Neuronal stem cell (in vitro differentiated cells): ENCODE measurements at regions not wholly inside any gene's neighbourhood (a gene's known extent, or its start where the extent isn't known, plus 50 kb on each side); places are given as distances from the start of the nearest gene placed in this dataset.

ENCODE experiments used
- DNase-seq: peaks from one replicate; pipeline ENCODE4 v3.0.0-alpha.2; 2013; ENCODE audit warnings: low spot score
- H2AFZ ChIP-seq: one replicate; pipeline ENCODE4 v1.6.1; 2013; ENCODE audit warnings: mild to moderate bottlenecking, low read length, inconsistent platforms
- H2AK5ac ChIP-seq: 2 replicates; pipeline ENCODE4 v1.6.1; 2013; ENCODE audit warnings: low read depth, mild to moderate bottlenecking, inconsistent platforms, low read length, moderate library complexity, mixed read lengths
- H2BK120ac ChIP-seq: 2 replicates; pipeline ENCODE4 v1.6.1; 2013; ENCODE audit warnings: low read depth, mild to moderate bottlenecking, inconsistent platforms, low read length, moderate library complexity, mixed read lengths
- H2BK12ac ChIP-seq: one replicate; pipeline ENCODE4 v1.6.1; 2013; ENCODE audit warnings: low read length, inconsistent platforms
- H2BK15ac ChIP-seq: 2 replicates; pipeline ENCODE4 v1.6.1; 2013; ENCODE audit warnings: mild to moderate bottlenecking, low read length, inconsistent platforms, mixed read lengths
- H2BK5ac ChIP-seq: one replicate; pipeline ENCODE4 v1.6.1; 2013; ENCODE audit warnings: inconsistent platforms, mild to moderate bottlenecking, low read length, moderate library complexity
- H3K14ac ChIP-seq: one replicate; pipeline ENCODE4 v1.6.1; 2013; ENCODE audit warnings: low read length, inconsistent platforms
- H3K18ac ChIP-seq: 2 replicates; pipeline ENCODE4 v1.6.1; 2013; ENCODE audit warnings: low read length, inconsistent platforms
- H3K23ac ChIP-seq: 2 replicates; pipeline ENCODE4 v1.6.1; 2013; ENCODE audit warnings: low read depth, mild to moderate bottlenecking, mixed read lengths, low read length, inconsistent platforms; ENCODE audit not compliant: poor library complexity
- H3K27ac ChIP-seq: replicated peaks from 3 replicates; pipeline ENCODE4 v1.5.1; 2013; ENCODE audit warnings: low read length, inconsistent platforms
- H3K27me3 ChIP-seq, 3 experiments: 2 replicates each; pipeline ENCODE4 v1.6.1; 2013; ENCODE audit warnings: low read length in 3 of 3, mild to moderate bottlenecking in 2 of 3, inconsistent platforms in 1 of 3, low read depth in 1 of 3, mixed read lengths in 1 of 3, moderate library complexity in 1 of 3; ENCODE audit not compliant: control insufficient read depth in 3 of 3, insufficient read depth in 3 of 3
- H3K36me3 ChIP-seq, 2 donors: replicated peaks in 1 of 2; 2 replicates each; pipeline ENCODE4 v1.6.1; 2013; ENCODE audit warnings: low read length in 2 of 2; ENCODE audit not compliant: control insufficient read depth in 2 of 2, insufficient read depth in 2 of 2
- H3K4ac ChIP-seq: 2 replicates; pipeline ENCODE4 v1.6.1; 2013; ENCODE audit warnings: inconsistent platforms, mild to moderate bottlenecking, low read length, moderate library complexity
- H3K4me1 ChIP-seq, 2 donors: 1 replicate in 1 of 2; 2 replicates in 1 of 2; pipeline ENCODE4 v1.6.1; 2013; ENCODE audit warnings: low read length in 2 of 2, low read depth in 1 of 2; ENCODE audit not compliant: control insufficient read depth in 2 of 2, insufficient read depth in 1 of 2
- H3K4me2 ChIP-seq: one replicate; pipeline ENCODE4 v1.6.1; 2013; ENCODE audit warnings: mild to moderate bottlenecking, low read length, inconsistent platforms; ENCODE audit not compliant: insufficient read depth, poor library complexity, severe bottlenecking
- H3K4me3 ChIP-seq, 2 donors: 2 replicates each; pipeline ENCODE4 v1.5.1; 2013; ENCODE audit warnings: low read length in 2 of 2, mild to moderate bottlenecking in 2 of 2, inconsistent platforms in 1 of 2, moderate library complexity in 1 of 2
- H3K79me1 ChIP-seq: one replicate; pipeline ENCODE4 v1.6.1; 2013; ENCODE audit warnings: low read depth, mild to moderate bottlenecking, inconsistent platforms, low read length, moderate library complexity
- H3K9ac ChIP-seq: one replicate; pipeline ENCODE4 v1.6.1; 2013; ENCODE audit warnings: mild to moderate bottlenecking, low read depth, low read length, inconsistent platforms; ENCODE audit not compliant: poor library complexity
- H3K9me3 ChIP-seq, 2 donors: replicated peaks in 1 of 2; 2 replicates each; pipeline versions ENCODE3 to v1.6.1; 2013; ENCODE audit warnings: low read length in 2 of 2, mild to moderate bottlenecking in 2 of 2, inconsistent platforms in 1 of 2, low read depth in 1 of 2, mixed read lengths in 1 of 2, moderate library complexity in 1 of 2; ENCODE audit not compliant: control insufficient read depth in 2 of 2, insufficient read depth in 1 of 2
- H4K8ac ChIP-seq: one replicate; pipeline ENCODE4 v1.6.1; 2013; ENCODE audit warnings: low read depth, mild to moderate bottlenecking, inconsistent platforms, low read length, moderate library complexity
- H4K91ac ChIP-seq: one replicate; pipeline ENCODE4 v1.6.1; 2013; ENCODE audit warnings: low read length, low read depth, mild to moderate bottlenecking, inconsistent platforms; ENCODE audit not compliant: poor library complexity
- WGBS, 2 donors: extraction: QIAGEN DNeasy Blood & Tissue Kit; methylation state at CpG; one replicate each; pipeline ENCODE4 v1.1.7; 2013; ENCODE audit warnings: missing lambda C conversion rate in 2 of 2, mixed read lengths in 1 of 2; ENCODE audit not compliant: insufficient read length in 2 of 2, insufficient replicate concordance in 1 of 2; ENCODE audit errors: extremely low coverage in 2 of 2; 5-methylcytosine and 5-hydroxymethylcytosine counted together

- Histone ChIP-seq H4K8ac (no peak overlapping the region), H3K4ac (no peak overlapping the region), H3K36me3 (no peaks in the 10 kb centered on the region), H2BK5ac (no peak overlapping the region), H3K79me1 (no peaks in the 10 kb centered on the region), H3K27me3 (no peaks in the 10 kb centered on the region), H2AK5ac (no peak overlapping the region), H2BK15ac (no peak overlapping the region), H2BK120ac (no peak overlapping the region), H3K27ac (no peak overlapping the region), H3K9ac (no peak overlapping the region), H3K4me1 (no peaks in the 10 kb centered on the region), H3K23ac (no peak overlapping the region), H4K91ac (no peak overlapping the region), H2BK12ac (no peak overlapping the region), H3K9me3 (no peaks in the 10 kb centered on the region), H3K18ac (no peak overlapping the region), H3K4me3 (no peak overlapping the region), H2AFZ (no peak overlapping the region), H3K4me2 (no peak overlapping the region), H3K14ac (no peak overlapping the region)
- no CpG with 5 or more reads among the region's 1 CpG for WGBS, 2 donors
- DNase-seq = no peak
These were observed 853.8 kb downstream of the CDH8 start for GRCh38 chr16:61182391-61182790.

DNA sequence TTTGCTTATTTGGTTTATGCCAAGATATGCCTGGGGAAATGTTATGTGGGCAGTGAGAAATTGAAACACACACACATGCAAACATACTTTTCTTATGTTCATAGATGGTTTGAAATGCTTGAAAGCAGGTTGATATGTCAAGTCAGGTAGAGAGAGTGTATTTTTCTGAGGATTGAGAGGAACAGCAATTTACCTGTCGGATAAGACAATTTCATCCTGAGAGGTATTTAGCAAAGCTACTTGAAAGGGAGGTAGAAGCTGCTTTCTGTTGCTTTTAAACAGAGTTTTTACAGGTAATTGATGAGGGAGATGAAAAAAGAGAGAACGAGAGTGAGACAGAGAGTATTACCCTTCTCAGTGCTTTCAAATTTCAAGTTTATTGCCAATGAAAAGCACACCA is 854.3 kb downstream of the CDH8 start:
- Histone ChIP-seq H3K36me3 (no peaks in the 10 kb centered on the region), H3K18ac (no peak overlapping the region), H3K79me1 (no peaks in the 10 kb centered on the region), H3K23ac (no peak overlapping the region), H3K14ac (no peak overlapping the region), H4K8ac (no peak overlapping the region), H3K27ac (no peak overlapping the region), H3K4me3 (no peak overlapping the region), H2AFZ (no peak overlapping the region), H3K9me3 (no peaks in the 10 kb centered on the region), H3K9ac (no peak overlapping the region), H2BK12ac (no peak overlapping the region), H2BK15ac (no peak overlapping the region), H3K4me1 (no peaks in the 10 kb centered on the region), H2BK120ac (no peak overlapping the region), H3K4me2 (no peak overlapping the region), H3K27me3 (no peaks in the 10 kb centered on the region), H3K4ac (no peak overlapping the region), H4K91ac (no peak overlapping the region), H2BK5ac (no peak overlapping the region), H2AK5ac (no peak overlapping the region)
- no peak for DNase-seq
- WGBS, 2 donors = no CpG with 5 or more reads among the region's 2 CpGs

DNA sequence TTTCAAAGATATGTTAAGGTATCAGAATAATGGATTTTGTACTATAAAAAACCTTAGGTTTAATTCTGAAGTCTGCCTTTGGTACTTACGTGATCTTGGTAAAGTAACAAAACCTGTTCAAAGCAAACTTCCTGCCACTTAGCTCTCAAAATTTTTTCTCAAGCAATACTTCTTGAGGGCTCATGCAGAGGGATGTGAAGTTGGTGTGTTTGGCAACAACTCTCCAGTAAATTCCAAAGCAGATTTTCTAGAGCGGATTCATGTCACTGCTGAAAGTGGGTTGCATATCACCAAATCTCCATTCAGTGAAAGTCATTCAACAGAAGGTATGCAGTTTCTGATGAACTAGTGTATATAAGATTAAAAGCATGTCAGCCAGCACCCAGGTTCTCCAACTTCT is 856.7 kb downstream of the CDH8 start:
- DNase-seq = no peak
- Histone ChIP-seq H3K4ac (no peak overlapping the region), H3K4me1 (no peaks in the 10 kb centered on the region), H4K8ac (no peak overlapping the region), H3K79me1 (no peaks in the 10 kb centered on the region), H3K18ac (no peak overlapping the region), H3K9me3 (no peaks in the 10 kb centered on the region), H3K4me3 (no peak overlapping the region), H3K27me3 (no peaks in the 10 kb centered on the region), H3K9ac (no peak overlapping the region), H4K91ac (no peak overlapping the region), H2AFZ (no peak overlapping the region), H2BK15ac (no peak overlapping the region), H3K27ac (no peak overlapping the region), H3K23ac (no peak overlapping the region), H3K14ac (no peak overlapping the region), H3K36me3 (no peaks in the 10 kb centered on the region), H2BK120ac (no peak overlapping the region), H2AK5ac (no peak overlapping the region), H3K4me2 (no peak overlapping the region), H2BK12ac (no peak overlapping the region), H2BK5ac (no peak overlapping the region)
- WGBS, 2 donors = no CpG with 5 or more reads among the region's 2 CpGs

GRCh38 chr16:61165797-61166196 is 870.4 kb downstream of the CDH8 start:
- H2BK5ac ChIP-seq = no peak overlapping the region
- H2BK12ac ChIP-seq = no peak overlapping the region
- no peak overlapping the region for H3K4ac ChIP-seq
- H3K9me3 ChIP-seq = no peaks in the 10 kb centered on the region
- no peak overlapping the region for H4K8ac ChIP-seq
- H3K27ac ChIP-seq = no peak overlapping the region
- no peak overlapping the region for H2BK120ac ChIP-seq
- no peaks in the 10 kb centered on the region for H3K4me1 ChIP-seq
- H4K91ac ChIP-seq = no peak overlapping the region
- H3K9ac ChIP-seq = no peak overlapping the region
- H3K4me3 ChIP-seq = no peak overlapping the region
- no peak overlapping the region for H3K4me2 ChIP-seq
- H2BK15ac ChIP-seq = no peak overlapping the region
- no peaks in the 10 kb centered on the region for H3K27me3 ChIP-seq
- H2AFZ ChIP-seq = no peak overlapping the region
- H3K23ac ChIP-seq = no peak overlapping the region
- no peak overlapping the region for H3K18ac ChIP-seq
- no peak overlapping the region for H3K14ac ChIP-seq
- H2AK5ac ChIP-seq = no peak overlapping the region
- no CpG with 5 or more reads among the region's 3 CpGs for WGBS, 2 donors
- DNase-seq = no peak
- no peaks in the 10 kb centered on the region for H3K36me3 ChIP-seq
- no peaks in the 10 kb centered on the region for H3K79me1 ChIP-seq
